HEK293 (cell line): ENCODE measurements at regions not wholly inside any gene's neighbourhood (a gene's known extent, or its start where the extent isn't known, plus 50 kb on each side); places are given as distances from the start of the nearest gene placed in this dataset.

Experiments used
- CTCF ChIA-PET: fragments of 350-600 bp; formaldehyde crosslinking; extraction: SDS; loops from one replicate; lab custom pipeline; 2021; ENCODE audit warnings: antibody characterized with exemption; lab: Yijun Ruan, JAX
- POLR2A ChIA-PET: fragments of 300-600 bp; formaldehyde crosslinking; extraction: SDS; loops from one replicate; lab custom pipeline; 2020; ENCODE audit warnings: antibody characterized with exemption, inconsistent platforms; lab: Yijun Ruan, JAX
- H3K27ac ChIP-seq: fragments of 200-500 bp; sonication (Bioruptor generic); 2 replicates; pipeline ENCODE4 v1.5.1; 2014; ENCODE audit warnings: low read depth, low read length, control low read depth, inconsistent platforms; ENCODE audit errors: extremely low read depth
- H3K36me3 ChIP-seq, 2 experiments: fragments of 200-500 bp in 1 of 2; sonication (Bioruptor generic) in 1 of 2; 1 replicate in 1 of 2; 2 replicates in 1 of 2; pipeline ENCODE4 v1.5.1; 2014 to 2017; ENCODE audit warnings: inconsistent platforms in 2 of 2, low read length in 2 of 2; ENCODE audit not compliant: control insufficient read depth in 2 of 2, insufficient read depth in 1 of 2
- H3K4me1 ChIP-seq: fragments of 200-500 bp; sonication (Bioruptor generic); 2 replicates; pipeline ENCODE4 v1.5.1; 2014; ENCODE audit warnings: mild to moderate bottlenecking, low read length, inconsistent platforms; ENCODE audit not compliant: control insufficient read depth, insufficient read depth
- H3K4me3 ChIP-seq: 2 replicates; pipeline ENCODE4 v1.5.1; 2011; ENCODE audit warnings: low read depth, mild to moderate bottlenecking, control low read depth, low read length, moderate library complexity
- H3K9me3 ChIP-seq: fragments of 200-500 bp; sonication (Bioruptor generic); 2 replicates; pipeline ENCODE4 v1.5.1; 2014; ENCODE audit warnings: low read depth, low read length, inconsistent platforms; ENCODE audit not compliant: control insufficient read depth, insufficient read depth
- HOXA7 ChIP-seq: sonication (generic); formaldehyde crosslinking; IDR thresholded peaks from 2 replicates; pipeline ENCODE4 v1.8.1; 2022; ENCODE audit warnings: missing genetic modification reagents, borderline replicate concordance
- KLF10 ChIP-seq: fragments of 450-650 bp; IDR thresholded peaks from 2 replicates; pipeline ENCODE4 v1.5.1; 2018; ENCODE audit warnings: missing biosample characterization, mild to moderate bottlenecking, missing genetic modification characterization
- ZEB2 ChIP-seq: fragments of 450-650 bp; formaldehyde crosslinking; IDR thresholded peaks from 2 replicates; pipeline ENCODE4 v1.5.1; 2016; ENCODE audit warnings: missing biosample characterization, missing genetic modification characterization
- ZNF174 ChIP-seq: fragments of 450-650 bp; formaldehyde crosslinking; IDR thresholded peaks from 2 replicates; pipeline ENCODE4 v1.5.0; 2017; ENCODE audit warnings: missing biosample characterization, mild to moderate bottlenecking, missing genetic modification characterization
- ZNF266 ChIP-seq: fragments of 450-650 bp; formaldehyde crosslinking; IDR thresholded peaks from 2 replicates; pipeline ENCODE4 v1.5.1; 2016; ENCODE audit warnings: missing biosample characterization, missing genetic modification characterization, low read depth
- ZNF350 ChIP-seq: fragments of 450-650 bp; formaldehyde crosslinking; IDR thresholded peaks from 2 replicates; pipeline ENCODE4 v1.5.0; 2017; ENCODE audit warnings: missing biosample characterization, mild to moderate bottlenecking, missing genetic modification characterization
- ZNF354C ChIP-seq: fragments of 450-650 bp; formaldehyde crosslinking; IDR thresholded peaks from 2 replicates; pipeline ENCODE4 v1.5.1; 2016; ENCODE audit warnings: missing biosample characterization, missing genetic modification characterization, low read depth, borderline replicate concordance
- ZNF423 ChIP-seq: fragments of 450-650 bp; formaldehyde crosslinking; IDR thresholded peaks from 2 replicates; pipeline ENCODE4 v1.5.1; 2016; ENCODE audit warnings: missing biosample characterization, missing genetic modification characterization
- ZNF510 ChIP-seq: fragments of 450-650 bp; formaldehyde crosslinking; IDR thresholded peaks from 2 replicates; pipeline ENCODE4 v1.5.1; 2018; ENCODE audit warnings: mild to moderate bottlenecking, missing genetic modification characterization, missing biosample characterization; ENCODE audit not compliant: insufficient replicate concordance
- ZNF585B ChIP-seq: fragments of 450-650 bp; formaldehyde crosslinking; IDR thresholded peaks from 2 replicates; pipeline ENCODE4 v1.5.1; 2016; ENCODE audit warnings: missing biosample characterization, missing genetic modification characterization
- ZNF596 ChIP-seq: fragments of 450-650 bp; IDR thresholded peaks from 2 replicates; pipeline ENCODE4 v1.5.0; 2018; ENCODE audit warnings: missing biosample characterization, mild to moderate bottlenecking, missing genetic modification characterization, moderate library complexity
- ZNF76 ChIP-seq: fragments of 450-650 bp; formaldehyde crosslinking; IDR thresholded peaks from 2 replicates; pipeline ENCODE4; 2016; ENCODE audit warnings: low read depth, missing biosample characterization, missing genetic modification characterization, borderline replicate concordance
- ZNF785 ChIP-seq: fragments of 450-650 bp; formaldehyde crosslinking; IDR thresholded peaks from 2 replicates; pipeline ENCODE4 v1.5.1; 2016; ENCODE audit warnings: missing biosample characterization, missing genetic modification characterization
- TF ChIP-seq, protein P1 (sequence below): fragments of 450-650 bp; formaldehyde crosslinking; IDR thresholded peaks from 2 replicates; pipeline ENCODE4 v1.5.1; 2016; ENCODE audit warnings: missing biosample characterization, missing genetic modification characterization, low read depth
- TF ChIP-seq, protein P2 (sequence below): fragments of 450-650 bp; formaldehyde crosslinking; IDR thresholded peaks from 2 replicates; pipeline ENCODE4 v1.5.1; 2016; ENCODE audit warnings: missing biosample characterization, missing genetic modification characterization
- TF ChIP-seq, protein P3 (sequence below): fragments of 450-650 bp; formaldehyde crosslinking; IDR thresholded peaks from 2 replicates; pipeline ENCODE4 v1.5.1; 2016; ENCODE audit warnings: missing biosample characterization, missing genetic modification characterization
- TF ChIP-seq, protein P4 (sequence below): fragments of 450-650 bp; formaldehyde crosslinking; IDR thresholded peaks from 2 replicates; pipeline ENCODE4 v1.5.0; 2017; ENCODE audit warnings: missing biosample characterization, missing genetic modification characterization, borderline replicate concordance
- TF ChIP-seq, protein P5 (sequence below): fragments of 450-650 bp; formaldehyde crosslinking; IDR thresholded peaks from 2 replicates; pipeline ENCODE4; 2016; ENCODE audit warnings: missing biosample characterization, missing genetic modification characterization

DNA sequence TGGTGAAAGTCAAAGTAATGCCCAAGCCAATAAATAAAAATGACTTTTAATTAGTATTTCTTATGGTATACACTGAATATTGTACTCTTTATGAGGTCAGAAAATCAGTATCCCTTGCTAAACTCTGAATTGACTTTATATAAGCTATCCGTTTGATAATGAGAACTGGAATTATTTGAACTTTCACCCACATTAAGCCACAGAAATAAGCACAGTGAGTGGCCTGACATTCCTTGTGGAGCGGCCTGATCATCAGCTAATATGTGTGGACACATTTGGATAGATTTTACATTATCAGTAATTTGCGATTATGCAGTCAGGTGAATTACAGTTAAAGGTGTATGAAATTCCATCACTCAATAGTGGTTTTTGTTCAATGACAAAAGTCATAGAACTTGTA lies 136.0 kb upstream of the CBLB start:
- Histone ChIP-seq H3K4me1 (no peaks in the 10 kb centered on the region), H3K9me3 (no peaks in the 10 kb centered on the region), H3K27ac (no peak overlapping the region)
- POLR2A ChIA-PET, result no interaction called here
- TF ChIP-seq, protein P1, sequence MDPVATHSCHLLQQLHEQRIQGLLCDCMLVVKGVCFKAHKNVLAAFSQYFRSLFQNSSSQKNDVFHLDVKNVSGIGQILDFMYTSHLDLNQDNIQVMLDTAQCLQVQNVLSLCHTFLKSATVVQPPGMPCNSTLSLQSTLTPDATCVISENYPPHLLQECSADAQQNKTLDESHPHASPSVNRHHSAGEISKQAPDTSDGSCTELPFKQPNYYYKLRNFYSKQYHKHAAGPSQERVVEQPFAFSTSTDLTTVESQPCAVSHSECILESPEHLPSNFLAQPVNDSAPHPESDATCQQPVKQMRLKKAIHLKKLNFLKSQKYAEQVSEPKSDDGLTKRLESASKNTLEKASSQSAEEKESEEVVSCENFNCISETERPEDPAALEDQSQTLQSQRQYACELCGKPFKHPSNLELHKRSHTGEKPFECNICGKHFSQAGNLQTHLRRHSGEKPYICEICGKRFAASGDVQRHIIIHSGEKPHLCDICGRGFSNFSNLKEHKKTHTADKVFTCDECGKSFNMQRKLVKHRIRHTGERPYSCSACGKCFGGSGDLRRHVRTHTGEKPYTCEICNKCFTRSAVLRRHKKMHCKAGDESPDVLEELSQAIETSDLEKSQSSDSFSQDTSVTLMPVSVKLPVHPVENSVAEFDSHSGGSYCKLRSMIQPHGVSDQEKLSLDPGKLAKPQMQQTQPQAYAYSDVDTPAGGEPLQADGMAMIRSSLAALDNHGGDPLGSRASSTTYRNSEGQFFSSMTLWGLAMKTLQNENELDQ (tag by site-specific recombination), result no peak
- TF ChIP-seq ZNF785 (tag by site-specific recombination) (no peak), ZNF266 (tag by site-specific recombination) (no peak), ZEB2 (tag by site-specific recombination) (no peak)
- TF ChIP-seq, all 188 proteins: peak for 0
- CTCF ChIA-PET, result interaction anchor here (0.6 kb wide), 1 partner anchor 1923 kb away, joined by 5 read pairs; no protein-coding TSS in a partner anchor
- H3K36me3 ChIP-seq, result no peaks in the 10 kb centered on the region
- H3K4me3 ChIP-seq, result no peak overlapping the region

DNA sequence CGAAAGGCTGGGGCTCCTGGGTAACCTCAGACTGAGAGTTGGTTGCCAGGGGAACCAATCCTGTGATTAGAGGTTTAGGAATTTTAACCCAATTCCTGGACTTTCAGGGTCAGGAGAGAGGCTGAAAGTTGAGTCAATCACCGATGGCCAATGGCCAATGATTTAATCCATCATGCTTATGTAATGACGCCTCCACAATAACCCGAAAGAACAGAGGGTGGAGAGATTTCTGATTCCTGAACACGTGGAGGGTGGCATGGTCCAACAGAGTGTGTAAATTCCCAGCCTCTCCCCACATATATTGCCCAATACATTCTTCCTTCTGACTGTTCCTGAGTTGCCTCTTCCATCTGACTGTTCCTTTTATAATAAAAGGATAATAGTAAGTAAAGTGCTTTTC lies 137.2 kb upstream of the CBLB start:
- ChIA-PET POLR2A (no interaction called here), CTCF (no interaction called here)
- Histone ChIP-seq H3K27ac (no peak overlapping the region), H3K4me3 (no peak overlapping the region), H3K4me1 (no peaks in the 10 kb centered on the region), H3K36me3 (no peaks in the 10 kb centered on the region), H3K9me3 (no peaks in the 10 kb centered on the region)
- TF ChIP-seq ZNF510 (tag by site-specific recombination), result no peak
- TF ChIP-seq, protein P2, sequence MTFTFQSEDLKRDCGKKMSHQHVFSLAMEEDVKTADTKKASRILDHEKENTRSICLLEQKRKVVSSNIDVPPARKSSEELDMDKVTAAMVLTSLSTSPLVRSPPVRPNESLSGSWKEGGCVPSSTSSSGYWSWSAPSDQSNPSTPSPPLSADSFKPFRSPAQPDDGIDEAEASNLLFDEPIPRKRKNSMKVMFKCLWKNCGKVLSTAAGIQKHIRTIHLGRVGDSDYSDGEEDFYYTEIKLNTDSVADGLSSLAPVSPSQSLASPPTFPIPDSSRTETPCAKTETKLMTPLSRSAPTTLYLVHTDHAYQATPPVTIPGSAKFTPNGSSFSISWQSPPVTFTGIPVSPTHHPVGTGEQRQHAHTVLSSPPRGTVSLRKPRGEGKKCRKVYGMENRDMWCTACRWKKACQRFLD (tag by site-specific recombination), result no peak
- TF ChIP-seq, protein P3, sequence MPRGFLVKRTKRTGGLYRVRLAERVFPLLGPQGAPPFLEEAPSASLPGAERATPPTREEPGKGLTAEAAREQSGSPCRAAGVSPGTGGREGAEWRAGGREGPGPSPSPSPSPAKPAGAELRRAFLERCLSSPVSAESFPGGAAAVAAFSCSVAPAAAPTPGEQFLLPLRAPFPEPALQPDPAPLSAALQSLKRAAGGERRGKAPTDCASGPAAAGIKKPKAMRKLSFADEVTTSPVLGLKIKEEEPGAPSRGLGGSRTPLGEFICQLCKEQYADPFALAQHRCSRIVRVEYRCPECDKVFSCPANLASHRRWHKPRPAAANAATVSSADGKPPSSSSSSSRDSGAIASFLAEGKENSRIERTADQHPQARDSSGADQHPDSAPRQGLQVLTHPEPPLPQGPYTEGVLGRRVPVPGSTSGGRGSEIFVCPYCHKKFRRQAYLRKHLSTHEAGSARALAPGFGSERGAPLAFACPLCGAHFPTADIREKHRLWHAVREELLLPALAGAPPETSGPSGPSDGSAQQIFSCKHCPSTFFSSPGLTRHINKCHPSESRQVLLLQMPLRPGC (tag by site-specific recombination), result no peak
- no peak for TF ChIP-seq ZNF174
- TF ChIP-seq ZNF596 (tag by site-specific recombination), result no peak
- no peak for TF ChIP-seq ZNF423 (tag by site-specific recombination)
- TF ChIP-seq KLF10 (tag by site-specific recombination), result no peak
- TF ChIP-seq ZNF585B (tag by site-specific recombination), result no peak
- TF ChIP-seq, protein P4, sequence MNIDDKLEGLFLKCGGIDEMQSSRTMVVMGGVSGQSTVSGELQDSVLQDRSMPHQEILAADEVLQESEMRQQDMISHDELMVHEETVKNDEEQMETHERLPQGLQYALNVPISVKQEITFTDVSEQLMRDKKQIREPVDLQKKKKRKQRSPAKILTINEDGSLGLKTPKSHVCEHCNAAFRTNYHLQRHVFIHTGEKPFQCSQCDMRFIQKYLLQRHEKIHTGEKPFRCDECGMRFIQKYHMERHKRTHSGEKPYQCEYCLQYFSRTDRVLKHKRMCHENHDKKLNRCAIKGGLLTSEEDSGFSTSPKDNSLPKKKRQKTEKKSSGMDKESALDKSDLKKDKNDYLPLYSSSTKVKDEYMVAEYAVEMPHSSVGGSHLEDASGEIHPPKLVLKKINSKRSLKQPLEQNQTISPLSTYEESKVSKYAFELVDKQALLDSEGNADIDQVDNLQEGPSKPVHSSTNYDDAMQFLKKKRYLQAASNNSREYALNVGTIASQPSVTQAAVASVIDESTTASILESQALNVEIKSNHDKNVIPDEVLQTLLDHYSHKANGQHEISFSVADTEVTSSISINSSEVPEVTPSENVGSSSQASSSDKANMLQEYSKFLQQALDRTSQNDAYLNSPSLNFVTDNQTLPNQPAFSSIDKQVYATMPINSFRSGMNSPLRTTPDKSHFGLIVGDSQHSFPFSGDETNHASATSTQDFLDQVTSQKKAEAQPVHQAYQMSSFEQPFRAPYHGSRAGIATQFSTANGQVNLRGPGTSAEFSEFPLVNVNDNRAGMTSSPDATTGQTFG (tag by site-specific recombination), result no peak
- no peak for TF ChIP-seq ZNF76 (tag by site-specific recombination)
- no peak for TF ChIP-seq ZNF354C (tag by site-specific recombination)
- no peak for TF ChIP-seq ZNF350 (tag by site-specific recombination)
- no peak for TF ChIP-seq HOXA7
- TF ChIP-seq, protein P5, sequence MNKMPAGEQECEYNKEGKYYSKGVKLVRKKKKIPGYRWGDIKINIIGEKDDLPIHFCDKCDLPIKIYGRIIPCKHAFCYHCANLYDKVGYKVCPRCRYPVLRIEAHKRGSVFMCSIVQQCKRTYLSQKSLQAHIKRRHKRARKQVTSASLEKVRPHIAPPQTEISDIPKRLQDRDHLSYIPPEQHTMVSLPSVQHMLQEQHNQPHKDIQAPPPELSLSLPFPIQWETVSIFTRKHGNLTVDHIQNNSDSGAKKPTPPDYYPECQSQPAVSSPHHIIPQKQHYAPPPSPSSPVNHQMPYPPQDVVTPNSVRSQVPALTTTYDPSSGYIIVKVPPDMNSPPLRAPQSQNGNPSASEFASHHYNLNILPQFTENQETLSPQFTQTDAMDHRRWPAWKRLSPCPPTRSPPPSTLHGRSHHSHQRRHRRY (tag by site-specific recombination), result no peak
